DOHH2 (cell line): ENCODE measurements at regions not wholly inside any gene's neighbourhood (a gene's known extent, or its start where the extent isn't known, plus 50 kb on each side); places are given as distances from the start of the nearest gene placed in this dataset.

ENCODE experiments used
- EZH2phosphoT487 ChIP-seq: fragments of 200-600 bp; sonication (generic); IDR thresholded peaks from 2 replicates; pipeline ENCODE4 v1.6.1; 2017; ENCODE audit warnings: borderline replicate concordance, mild to moderate bottlenecking, antibody characterized with exemption, low read length, moderate library complexity, mixed read lengths
- TF ChIP-seq, protein P1 (sequence below): fragments of 200-600 bp; sonication (generic); IDR thresholded peaks from one replicate; pipeline ENCODE4 v1.5.1; 2014; ENCODE audit warnings: antibody characterized with exemption, mild to moderate bottlenecking, low read depth, low read length; ENCODE audit not compliant: poor library complexity, severe bottlenecking

GRCh38 chr16:29311461-29312344 lies 94.8 kb downstream of the NPIPB11 start:
- TF ChIP-seq, protein P1, sequence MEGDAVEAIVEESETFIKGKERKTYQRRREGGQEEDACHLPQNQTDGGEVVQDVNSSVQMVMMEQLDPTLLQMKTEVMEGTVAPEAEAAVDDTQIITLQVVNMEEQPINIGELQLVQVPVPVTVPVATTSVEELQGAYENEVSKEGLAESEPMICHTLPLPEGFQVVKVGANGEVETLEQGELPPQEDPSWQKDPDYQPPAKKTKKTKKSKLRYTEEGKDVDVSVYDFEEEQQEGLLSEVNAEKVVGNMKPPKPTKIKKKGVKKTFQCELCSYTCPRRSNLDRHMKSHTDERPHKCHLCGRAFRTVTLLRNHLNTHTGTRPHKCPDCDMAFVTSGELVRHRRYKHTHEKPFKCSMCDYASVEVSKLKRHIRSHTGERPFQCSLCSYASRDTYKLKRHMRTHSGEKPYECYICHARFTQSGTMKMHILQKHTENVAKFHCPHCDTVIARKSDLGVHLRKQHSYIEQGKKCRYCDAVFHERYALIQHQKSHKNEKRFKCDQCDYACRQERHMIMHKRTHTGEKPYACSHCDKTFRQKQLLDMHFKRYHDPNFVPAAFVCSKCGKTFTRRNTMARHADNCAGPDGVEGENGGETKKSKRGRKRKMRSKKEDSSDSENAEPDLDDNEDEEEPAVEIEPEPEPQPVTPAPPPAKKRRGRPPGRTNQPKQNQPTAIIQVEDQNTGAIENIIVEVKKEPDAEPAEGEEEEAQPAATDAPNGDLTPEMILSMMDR = no peak
- TF ChIP-seq EZH2phosphoT487 = no peak
